Hepatocyte (in vitro differentiated cells): ENCODE measurements at regions not wholly inside any gene's neighbourhood (a gene's known extent, or its start where the extent isn't known, plus 50 kb on each side); places are given as distances from the start of the nearest gene placed in this dataset.

ENCODE experiments used
- EZH2 ChIP-seq: fragments of 200-600 bp; sonication (generic); IDR thresholded peaks from 2 replicates; pipeline ENCODE4 v1.6.1; 2016; ENCODE audit warnings: antibody characterized with exemption, mild to moderate bottlenecking, borderline replicate concordance
- EZH2phosphoT487 ChIP-seq: fragments of 200-600 bp; sonication (generic); IDR thresholded peaks from one replicate; pipeline ENCODE4 v1.6.1; 2018; ENCODE audit warnings: antibody characterized with exemption, mild to moderate bottlenecking, low read depth, moderate library complexity; ENCODE audit not compliant: unreplicated experiment, severe bottlenecking
- TF ChIP-seq, protein P1 (sequence below): fragments of 200-600 bp; sonication (generic); IDR thresholded peaks from 2 replicates; pipeline ENCODE4 v1.5.1; 2016; ENCODE audit warnings: antibody characterized with exemption, mild to moderate bottlenecking; ENCODE audit not compliant: poor library complexity

GRCh38 chr9:24897826-24898225 is 352.1 kb upstream of the IZUMO3 start:
- TF ChIP-seq, protein P1, sequence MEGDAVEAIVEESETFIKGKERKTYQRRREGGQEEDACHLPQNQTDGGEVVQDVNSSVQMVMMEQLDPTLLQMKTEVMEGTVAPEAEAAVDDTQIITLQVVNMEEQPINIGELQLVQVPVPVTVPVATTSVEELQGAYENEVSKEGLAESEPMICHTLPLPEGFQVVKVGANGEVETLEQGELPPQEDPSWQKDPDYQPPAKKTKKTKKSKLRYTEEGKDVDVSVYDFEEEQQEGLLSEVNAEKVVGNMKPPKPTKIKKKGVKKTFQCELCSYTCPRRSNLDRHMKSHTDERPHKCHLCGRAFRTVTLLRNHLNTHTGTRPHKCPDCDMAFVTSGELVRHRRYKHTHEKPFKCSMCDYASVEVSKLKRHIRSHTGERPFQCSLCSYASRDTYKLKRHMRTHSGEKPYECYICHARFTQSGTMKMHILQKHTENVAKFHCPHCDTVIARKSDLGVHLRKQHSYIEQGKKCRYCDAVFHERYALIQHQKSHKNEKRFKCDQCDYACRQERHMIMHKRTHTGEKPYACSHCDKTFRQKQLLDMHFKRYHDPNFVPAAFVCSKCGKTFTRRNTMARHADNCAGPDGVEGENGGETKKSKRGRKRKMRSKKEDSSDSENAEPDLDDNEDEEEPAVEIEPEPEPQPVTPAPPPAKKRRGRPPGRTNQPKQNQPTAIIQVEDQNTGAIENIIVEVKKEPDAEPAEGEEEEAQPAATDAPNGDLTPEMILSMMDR = no peak
- TF ChIP-seq EZH2phosphoT487 (no peak), EZH2 (no peak)
